ENCODE measurements at regions not wholly inside any gene's neighbourhood (a gene's known extent, or its start where the extent isn't known, plus 50 kb on each side); places are given as distances from the start of the nearest gene placed in this dataset.

GRCh38 chr1:119222271-119222670, 81.8 kb upstream of the WARS2 start:
- CTCF ChIA-PET (ENCODE audit: low intra/inter-chr PET ratio): no interaction called here
- ATAC-seq: no peak
- Histone ChIP-seq H3K79me2 (ENCODE audit: control insufficient read depth, insufficient read depth, low read length) (no peaks in the 10 kb centered on the region), H3K9ac (ENCODE audit: insufficient read depth in 1 of 2, low read depth in 2 of 2, low read length in 2 of 2) (no peak overlapping the region), H3K27me3 (ENCODE audit: control insufficient read depth in 2 of 2, insufficient read depth in 2 of 2, low read length in 2 of 2) (no peaks in the 10 kb centered on the region), H3K4me2 (ENCODE audit: insufficient read depth, low read length) (no peak overlapping the region), H4K20me1 (replicated peaks; ENCODE audit: control insufficient read depth, insufficient read depth, low read length) (no peaks in the 10 kb centered on the region), H3K27ac (ENCODE audit: extremely low read depth, low read depth, low read length) (no peak overlapping the region), H3K9me1 (ENCODE audit: control insufficient read depth, insufficient read depth, low read length) (no peaks in the 10 kb centered on the region), H2AFZ (ENCODE audit: low read depth, low read length) (no peak overlapping the region), H3K4me3 (no peak overlapping the region), H3K36me3 (ENCODE audit: control insufficient read depth, insufficient read depth, low read length) (no peaks in the 10 kb centered on the region), H3K9me3 (replicated peaks; ENCODE audit: control insufficient read depth, insufficient read depth, low read depth, low read length) (no peaks in the 10 kb centered on the region), H3K4me1 (replicated peaks in 1 of 2; ENCODE audit: control insufficient read depth in 2 of 2, insufficient read depth in 2 of 2, low read length in 2 of 2) (no peaks in the 10 kb centered on the region)
- intact Hi-C loops (cut with micrococcal nuclease) (no loop called here), in situ Hi-C loops (cut with MboI) (no loop called here)
- WGBS (ENCODE audit: insufficient coverage, low coverage, missing lambda C conversion rate): 13% methylated on average over 5 of the region's 5 CpGs
- no TSS peak for BruUV-seq (replicated peaks)
- DNase-seq (ENCODE audit: extremely low read depth in 1 of 4, low spot score in 3 of 4): no peak
- TF ChIP-seq COPS2 (conservative IDR thresholded peaks at IDR 0.05): no peak
- TF ChIP-seq ILF3 (IDR thresholded peaks at IDR 0.05; ENCODE audit: borderline replicate concordance): no peak
- TF ChIP-seq SNAPC5 (CRISPR knock-in tag; IDR thresholded peaks at IDR 0.05): no peak
- TF ChIP-seq ZBTB33 (CRISPR knock-in tag; IDR thresholded peaks at IDR 0.05): no peak
- TF ChIP-seq ADNP (tag; IDR thresholded peaks at IDR 0.05): no peak
- no peak for TF ChIP-seq SLC30A9 (CRISPR knock-in tag; IDR thresholded peaks at IDR 0.05)
- TF ChIP-seq ATF7 (IDR thresholded peaks at IDR 0.05): no peak
- TF ChIP-seq BRD9 (IDR thresholded peaks at IDR 0.05; ENCODE audit: low read depth, partially characterized antibody): no peak
- no peak for TF ChIP-seq NFATC3 (IDR thresholded peaks at IDR 0.05)
- TF ChIP-seq NR3C1 (CRISPR knock-in tag; IDR thresholded peaks at IDR 0.05): no peak
- no peak for TF ChIP-seq KLF16 (IDR thresholded peaks at IDR 0.05)
- no peak for TF ChIP-seq FOXP1 (CRISPR knock-in tag; IDR thresholded peaks at IDR 0.05)
- no peak for TF ChIP-seq ZNF121 (CRISPR knock-in tag; conservative IDR thresholded peaks at IDR 0.05)
- no peak for TF ChIP-seq ERF (CRISPR knock-in tag; IDR thresholded peaks at IDR 0.05)
- TF ChIP-seq EHMT2 (IDR thresholded peaks at IDR 0.05): no peak
- TF ChIP-seq PRMT5 (CRISPR knock-in tag; IDR thresholded peaks at IDR 0.05): no peak
- TF ChIP-seq ZNF384 (IDR thresholded peaks at IDR 0.05; ENCODE audit: low read depth, low read length): no peak
- TF ChIP-seq FOXO4 (CRISPR knock-in tag; IDR thresholded peaks at IDR 0.05): no peak
- no peak for TF ChIP-seq MTF1 (CRISPR knock-in tag; IDR thresholded peaks at IDR 0.05; ENCODE audit: borderline replicate concordance)
- no peak for TF ChIP-seq ZBED1 (IDR thresholded peaks at IDR 0.05)
- POLR2A ChIA-PET: interaction anchor here (1.1 kb wide), 1 partner anchor 8 kb away, joined by 4 read pairs; no protein-coding TSS in a partner anchor
- no peak for FAIRE-seq
